RWPE2 (cell line): ENCODE measurements at regions not wholly inside any gene's neighbourhood (a gene's known extent, or its start where the extent isn't known, plus 50 kb on each side); places are given as distances from the start of the nearest gene placed in this dataset.

Source experiments
- ATAC-seq: fragments of 200-7000 bp; cut with Tn5 transposase; 3 replicates; pipeline ENCODE4 v1.9.1; 2021; ENCODE audit warnings: low read depth
- DNase-seq: peaks from one replicate; pipeline ENCODE4 v3.0.0-alpha.2; 2020; ENCODE audit warnings: low spot score
- H3K27ac ChIP-seq: fragments of 450-650 bp; 2 replicates; pipeline ENCODE4 v1.5.1; 2017; ENCODE audit warnings: mild to moderate bottlenecking; ENCODE audit not compliant: poor library complexity, severe bottlenecking
- H3K27me3 ChIP-seq: fragments of 250-450 bp; sonication (Bioruptor Pico); 2 replicates; pipeline ENCODE4 v1.5.1; 2021; ENCODE audit warnings: mild to moderate bottlenecking, moderate library complexity; ENCODE audit not compliant: insufficient read depth, poor library complexity, severe bottlenecking
- H3K36me3 ChIP-seq: fragments of 250-450 bp; sonication (Bioruptor Pico); 2 replicates; pipeline ENCODE4 v1.5.1; 2020; ENCODE audit warnings: low read depth, mild to moderate bottlenecking, moderate library complexity
- H3K4me1 ChIP-seq: fragments of 250-450 bp; sonication (Bioruptor Pico); 2 replicates; pipeline ENCODE4 v1.5.1; 2021; ENCODE audit warnings: mild to moderate bottlenecking, moderate library complexity; ENCODE audit not compliant: insufficient read depth, poor library complexity, severe bottlenecking
- H3K4me3 ChIP-seq: fragments of 250-450 bp; sonication (Bioruptor Pico); 2 replicates; pipeline ENCODE4 v1.5.1; 2021; ENCODE audit warnings: mild to moderate bottlenecking, moderate library complexity; ENCODE audit not compliant: severe bottlenecking
- H3K9me3 ChIP-seq: fragments of 250-450 bp; sonication (Bioruptor Pico); 2 replicates; pipeline ENCODE4 v1.5.1; 2021; ENCODE audit warnings: mild to moderate bottlenecking, moderate library complexity; ENCODE audit not compliant: severe bottlenecking
- CTCF ChIP-seq: fragments of 450-650 bp; IDR thresholded peaks from one replicate; pipeline ENCODE4 v1.5.1; 2017; ENCODE audit warnings: mild to moderate bottlenecking, moderate library complexity; ENCODE audit not compliant: poor library complexity, severe bottlenecking

GRCh38 chr12:123071099-123071800 lies 79.6 kb downstream of the PITPNM2 start:
- Histone ChIP-seq H3K27ac (no peak overlapping the region), H3K4me1 (peaks cover 16% of the 10 kb centered on the region), H3K27me3 (no peaks in the 10 kb centered on the region), H3K9me3 (no peaks in the 10 kb centered on the region), H3K4me3 (no peak overlapping the region), H3K36me3 (no peaks in the 10 kb centered on the region)
- no peak for TF ChIP-seq CTCF
- no peak for ATAC-seq
- no peak for DNase-seq

- H3K4me3 ChIP-seq, result no peak overlapping the region
- TF ChIP-seq CTCF, result no peak
- ATAC-seq (peak; percentile 57; the same call in 2 of the 3 replicates), DNase-seq (no peak)
- H3K27ac ChIP-seq, result no peak overlapping the region
- no peaks in the 10 kb centered on the region for H3K36me3 ChIP-seq
- no peaks in the 10 kb centered on the region for H3K27me3 ChIP-seq
- no peaks in the 10 kb centered on the region for H3K9me3 ChIP-seq
- H3K4me1 ChIP-seq, result peaks cover 9% of the 10 kb centered on the region
These were observed 80.4 kb downstream of the PITPNM2 start for GRCh38 chr12:123070267-123071081.

- ATAC-seq, result no peak
- DNase-seq, result no peak
- Histone ChIP-seq H3K27me3 (no peaks in the 10 kb centered on the region), H3K4me3 (no peak overlapping the region), H3K27ac (no peak overlapping the region), H3K36me3 (no peaks in the 10 kb centered on the region), H3K9me3 (no peaks in the 10 kb centered on the region), H3K4me1 (peaks cover 6% of the 10 kb centered on the region)
- no peak for TF ChIP-seq CTCF
These were observed 81.2 kb downstream of the PITPNM2 start for GRCh38 chr12:123069436-123070266.

DNA sequence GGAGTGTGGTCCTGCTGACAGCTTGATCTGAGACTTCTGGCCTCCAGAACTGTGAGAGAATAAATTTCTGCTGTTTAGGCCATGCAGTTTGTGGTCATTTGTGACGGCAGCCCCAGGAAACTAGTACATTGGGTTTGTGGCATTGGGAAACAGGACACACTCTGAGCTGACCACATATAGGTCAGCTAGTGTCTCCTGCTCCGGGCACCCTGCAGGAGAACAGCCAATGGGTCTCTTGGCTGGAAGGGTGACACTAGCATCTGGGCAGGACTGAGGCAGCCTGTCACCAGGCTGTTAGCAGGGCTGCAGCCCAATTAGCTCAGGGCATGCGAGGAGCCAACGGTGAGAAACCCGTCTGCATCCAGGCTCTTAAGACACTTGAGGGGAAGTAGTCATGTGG lies 83.2 kb downstream of the PITPNM2 start:
- no peaks in the 10 kb centered on the region for H3K9me3 ChIP-seq
- H3K4me3 ChIP-seq, result no peak overlapping the region
- no peaks in the 10 kb centered on the region for H3K27me3 ChIP-seq
- H3K4me1 ChIP-seq, result peaks cover 19% of the 10 kb centered on the region
- ATAC-seq (no peak), DNase-seq (no peak)
- no peaks in the 10 kb centered on the region for H3K36me3 ChIP-seq
- no peak overlapping the region for H3K27ac ChIP-seq
- TF ChIP-seq CTCF, result no peak
